ENCODE measurements at regions not wholly inside any gene's neighbourhood (a gene's known extent, or its start where the extent isn't known, plus 50 kb on each side); places are given as distances from the start of the nearest gene placed in this dataset.
A peak's percentile ranks its signal among the peaks of the same experiment; 100 is the strongest.

DNA sequence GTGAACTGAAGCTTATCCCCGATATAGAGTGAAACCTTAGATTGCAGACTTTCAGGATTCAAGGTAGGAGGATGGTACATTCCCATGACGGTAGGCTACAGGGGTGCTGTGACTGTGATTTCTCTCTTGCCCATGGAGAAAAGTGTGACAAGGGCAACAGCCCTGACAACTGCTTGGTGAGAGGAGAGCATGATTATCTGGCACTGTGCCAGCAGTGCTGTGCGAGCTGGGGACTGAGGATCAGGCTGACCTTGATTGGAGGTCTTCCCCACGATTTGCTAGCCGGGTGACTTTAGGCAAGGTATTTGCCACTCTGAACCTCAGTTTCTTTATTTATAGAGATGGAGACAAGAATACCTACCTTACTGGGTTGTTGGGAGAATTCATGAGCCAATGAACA is 229.5 kb downstream of the PTEN start:
- Mint-ChIP-seq H3K4me1 (peaks cover 30% of the 10 kb centered on the region), H3K27ac (peak overlapping the region; percentile 10)

GRCh38 chr10:88094795-88095194 is 231.4 kb downstream of the PTEN start:
- POLR2A ChIA-PET = no interaction called here
- Mint-ChIP-seq H3K27ac (no peak overlapping the region), H3K9me3 (no peaks in the 10 kb centered on the region), H3K36me3 (peaks cover 11% of the 10 kb centered on the region), H3K4me3 (no peak overlapping the region), H3K27me3 (peaks cover 27% of the 10 kb centered on the region), H3K4me1 (peaks cover 29% of the 10 kb centered on the region)
- ATAC-seq (ENCODE audit: low read depth) = no peak
- no peak for DNase-seq

More for the DNA sequence above, 229.5 kb downstream of the PTEN start:
- ATAC-seq (ENCODE audit: low read depth) = no peak
- Mint-ChIP-seq H3K9me3 (no peaks in the 10 kb centered on the region), H3K36me3 (peaks cover 11% of the 10 kb centered on the region), H3K27me3 (peaks cover 22% of the 10 kb centered on the region), H3K4me3 (no peak overlapping the region)
- POLR2A ChIA-PET = interaction anchor here (0.5 to 0.8 kb wide), 2 partner anchors 23 to 230 kb away, joined by 3 read pairs; no protein-coding TSS in a partner anchor
- DNase-seq = no peak

DNA sequence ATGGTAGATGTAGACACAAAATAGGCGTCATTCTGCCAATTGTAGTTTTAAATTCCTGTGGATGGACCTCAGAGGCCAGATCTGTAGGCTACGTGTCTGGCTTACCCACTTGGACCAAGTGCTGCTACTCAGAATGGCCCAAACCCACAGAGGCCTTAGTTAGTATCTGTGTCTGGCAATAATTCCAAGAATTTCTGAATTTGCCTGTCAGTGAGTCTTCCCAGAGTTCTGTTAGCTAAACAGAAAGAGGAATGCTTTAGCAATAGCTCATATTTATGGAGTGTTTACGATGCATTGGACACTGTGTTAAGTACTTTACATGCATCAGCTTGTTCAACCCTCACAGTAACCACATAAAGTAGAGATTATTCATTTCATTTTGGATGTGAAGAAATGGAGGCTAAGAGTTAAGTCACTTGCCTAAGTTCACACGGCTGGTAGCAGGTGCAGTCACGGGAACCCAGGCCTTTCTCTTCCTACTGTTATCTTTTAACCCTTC is 231.8 kb downstream of the PTEN start:
- Mint-ChIP-seq H3K9me3 (no peaks in the 10 kb centered on the region), H3K4me1 (peaks cover 25% of the 10 kb centered on the region), H3K27ac (no peak overlapping the region), H3K27me3 (peaks cover 23% of the 10 kb centered on the region), H3K36me3 (peaks cover 6% of the 10 kb centered on the region), H3K4me3 (no peak overlapping the region)
- POLR2A ChIA-PET = no interaction called here
- DNase-seq = no peak
- no peak for ATAC-seq (ENCODE audit: low read depth)

DNA sequence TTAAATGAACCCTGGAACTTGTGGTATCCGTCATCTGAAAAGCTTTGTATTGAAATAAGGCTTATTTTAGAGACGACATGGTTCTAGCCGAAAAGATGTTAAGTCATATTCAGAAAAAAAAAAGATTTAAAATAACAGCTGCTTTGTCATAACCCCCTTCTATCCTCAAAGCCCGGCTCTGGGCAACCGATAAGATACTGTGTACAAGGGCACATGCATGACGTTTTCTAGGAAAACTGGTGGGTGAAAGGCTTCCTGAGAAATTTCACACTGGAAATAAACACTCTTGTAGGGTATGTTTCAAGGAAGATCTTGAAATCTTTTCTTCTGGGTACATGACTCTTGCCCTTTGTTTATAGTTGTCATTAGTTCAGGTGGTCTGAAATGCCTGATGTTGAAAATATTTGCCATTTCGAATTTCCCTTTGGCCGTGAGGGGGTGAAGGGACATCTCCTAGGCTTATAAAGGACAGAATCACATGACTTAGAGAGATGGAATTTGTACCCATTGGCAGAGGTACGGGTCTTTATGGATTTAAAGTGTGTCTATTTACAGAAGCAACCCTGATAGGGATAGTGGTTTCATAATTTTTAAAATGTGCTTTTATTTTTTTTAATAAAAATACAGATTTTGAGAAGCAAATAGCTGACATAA is 232.5 kb downstream of the PTEN start:
- ATAC-seq (ENCODE audit: low read depth) (no peak), DNase-seq (no peak)
- H3K9me3 Mint-ChIP-seq = no peaks in the 10 kb centered on the region
- peaks cover 19% of the 10 kb centered on the region for H3K4me1 Mint-ChIP-seq
- H3K27me3 Mint-ChIP-seq = peaks cover 23% of the 10 kb centered on the region
- POLR2A ChIA-PET = no interaction called here
- peaks cover 5% of the 10 kb centered on the region for H3K36me3 Mint-ChIP-seq
- H3K27ac Mint-ChIP-seq = no peak overlapping the region
- H3K4me3 Mint-ChIP-seq = no peak overlapping the region

- Mint-ChIP-seq H3K9me3 (no peaks in the 10 kb centered on the region), H3K27ac (no peak overlapping the region), H3K4me3 (no peak overlapping the region), H3K27me3 (peaks cover 23% of the 10 kb centered on the region), H3K36me3 (peaks cover 2% of the 10 kb centered on the region), H3K4me1 (peaks cover 8% of the 10 kb centered on the region)
- DNase-seq (no peak), ATAC-seq (ENCODE audit: low read depth) (no peak)
- POLR2A ChIA-PET = no interaction called here
Observed at GRCh38 chr10:88097092-88097516, 233.7 kb downstream of the PTEN start.

DNA sequence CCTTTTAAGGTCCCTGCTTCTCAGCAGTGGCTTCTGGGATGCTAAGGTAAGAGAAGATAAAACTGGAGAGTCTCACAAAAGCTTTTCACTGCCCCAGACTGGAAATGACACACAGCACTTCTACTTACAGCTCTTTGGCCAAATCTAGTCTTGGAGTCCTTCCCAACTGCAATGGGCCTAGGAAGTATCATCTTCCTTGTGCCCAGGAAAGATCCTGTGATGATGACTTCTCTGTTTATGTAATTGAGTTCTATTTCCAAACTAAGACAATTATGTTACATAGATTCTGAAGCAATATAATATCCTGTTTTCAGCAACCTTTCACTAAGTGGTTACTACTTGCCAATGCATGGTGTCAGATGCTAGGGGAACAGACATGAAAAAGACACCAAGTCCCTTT is 234.1 kb downstream of the PTEN start:
- DNase-seq (no peak), ATAC-seq (ENCODE audit: low read depth) (no peak)
- H3K36me3 Mint-ChIP-seq = peaks cover 2% of the 10 kb centered on the region
- POLR2A ChIA-PET = no interaction called here
- H3K27me3 Mint-ChIP-seq = peaks cover 22% of the 10 kb centered on the region
- no peak overlapping the region for H3K27ac Mint-ChIP-seq
- H3K9me3 Mint-ChIP-seq = no peaks in the 10 kb centered on the region
- H3K4me1 Mint-ChIP-seq = peaks cover 6% of the 10 kb centered on the region
- H3K4me3 Mint-ChIP-seq = no peak overlapping the region

DNA sequence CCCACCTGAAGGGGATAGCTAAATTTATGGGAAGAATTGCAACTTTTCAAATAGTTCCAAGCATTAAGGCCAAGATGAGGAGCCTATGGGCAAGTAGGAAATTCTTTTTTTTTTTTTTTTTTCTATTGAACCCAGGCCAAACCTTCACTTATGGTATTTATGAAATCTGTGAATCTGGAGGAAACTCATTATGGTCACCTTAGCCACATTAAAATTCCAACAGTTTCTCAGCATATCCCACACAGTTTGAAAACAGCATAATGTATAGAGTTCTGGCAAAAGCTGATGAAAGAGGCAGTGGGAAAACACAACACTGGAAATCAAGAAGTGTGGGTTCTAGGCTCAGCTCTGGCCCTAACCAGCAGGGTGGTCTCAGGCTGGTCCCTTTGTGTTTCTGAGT is 236.9 kb downstream of the PTEN start:
- Mint-ChIP-seq H3K9me3 (no peaks in the 10 kb centered on the region), H3K36me3 (no peaks in the 10 kb centered on the region), H3K27ac (no peak overlapping the region), H3K27me3 (peaks cover 17% of the 10 kb centered on the region), H3K4me1 (peaks cover 2% of the 10 kb centered on the region), H3K4me3 (no peak overlapping the region)
- DNase-seq (no peak), ATAC-seq (ENCODE audit: low read depth) (no peak)
- POLR2A ChIA-PET = no interaction called here

DNA sequence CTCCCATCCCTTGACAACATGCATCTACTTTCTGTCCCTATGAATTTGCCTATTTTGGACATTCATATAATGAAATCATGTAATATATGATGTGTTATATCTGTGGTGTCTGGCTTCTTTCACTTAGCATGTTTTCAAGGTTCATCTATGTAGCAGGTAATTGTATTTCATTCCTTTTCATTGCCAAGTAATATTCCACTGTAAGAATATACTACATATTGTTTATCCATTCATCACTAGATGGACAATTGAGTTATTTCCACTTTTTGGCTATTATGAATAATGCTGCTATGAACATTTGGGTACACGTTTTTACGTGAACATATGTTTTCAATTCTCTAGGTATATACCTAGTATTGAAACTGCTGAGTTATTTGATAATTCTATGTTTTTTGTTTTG is 238.2 kb downstream of the PTEN start:
- Mint-ChIP-seq H3K27ac (no peak overlapping the region), H3K36me3 (no peaks in the 10 kb centered on the region), H3K4me3 (no peak overlapping the region), H3K27me3 (peaks cover 17% of the 10 kb centered on the region), H3K9me3 (no peaks in the 10 kb centered on the region), H3K4me1 (peaks cover 2% of the 10 kb centered on the region)
- ATAC-seq (ENCODE audit: low read depth) (no peak), DNase-seq (no peak)
- POLR2A ChIA-PET = no interaction called here

DNA sequence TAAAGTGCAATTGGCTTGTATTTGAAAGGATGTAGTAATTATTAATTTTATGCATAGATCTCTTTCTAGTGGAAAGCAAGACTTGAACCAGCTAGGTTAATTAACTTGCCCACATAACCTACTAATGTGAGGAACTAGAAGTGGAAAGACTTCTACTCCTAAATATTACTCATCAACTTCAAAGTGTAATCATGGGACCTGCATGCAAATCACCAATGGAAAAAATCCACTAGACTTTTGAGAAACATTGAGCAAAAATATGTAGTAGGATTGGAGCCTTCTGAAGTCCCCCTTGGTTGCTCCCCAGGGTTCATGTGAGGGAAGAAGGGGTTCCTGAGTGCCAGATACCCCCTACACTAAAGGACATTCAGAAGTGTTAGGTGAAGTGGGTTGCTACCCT is 240.2 kb downstream of the PTEN start:
- POLR2A ChIA-PET = no interaction called here
- H3K9me3 Mint-ChIP-seq = peaks cover 2% of the 10 kb centered on the region
- DNase-seq (no peak), ATAC-seq (ENCODE audit: low read depth) (no peak)
- peaks cover 2% of the 10 kb centered on the region for H3K36me3 Mint-ChIP-seq
- peaks cover 11% of the 10 kb centered on the region for H3K4me1 Mint-ChIP-seq
- no peak overlapping the region for H3K27ac Mint-ChIP-seq
- peaks cover 12% of the 10 kb centered on the region for H3K27me3 Mint-ChIP-seq
- no peak overlapping the region for H3K4me3 Mint-ChIP-seq

- H3K27ac Mint-ChIP-seq = no peak overlapping the region
- ATAC-seq (ENCODE audit: low read depth) (no peak), DNase-seq (no peak)
- H3K36me3 Mint-ChIP-seq = peaks cover 2% of the 10 kb centered on the region
- H3K27me3 Mint-ChIP-seq = peaks cover 7% of the 10 kb centered on the region
- POLR2A ChIA-PET = no interaction called here
- H3K9me3 Mint-ChIP-seq = peaks cover 2% of the 10 kb centered on the region
- peaks cover 11% of the 10 kb centered on the region for H3K4me1 Mint-ChIP-seq
- H3K4me3 Mint-ChIP-seq = no peak overlapping the region
Observed at GRCh38 chr10:88104223-88104622, 240.8 kb downstream of the PTEN start.

GRCh38 chr10:88106366-88106765 is 242.9 kb downstream of the PTEN start:
- H3K36me3 Mint-ChIP-seq = peaks cover 2% of the 10 kb centered on the region
- POLR2A ChIA-PET = no interaction called here
- peaks cover 4% of the 10 kb centered on the region for H3K27me3 Mint-ChIP-seq
- ATAC-seq (ENCODE audit: low read depth) = no peak
- H3K4me1 Mint-ChIP-seq = peaks cover 11% of the 10 kb centered on the region
- H3K9me3 Mint-ChIP-seq = peaks cover 2% of the 10 kb centered on the region
- no peak overlapping the region for H3K4me3 Mint-ChIP-seq
- H3K27ac Mint-ChIP-seq = no peak overlapping the region
- DNase-seq = no peak

- Mint-ChIP-seq H3K4me3 (no peak overlapping the region), H3K27me3 (peaks cover 4% of the 10 kb centered on the region), H3K9me3 (peaks cover 2% of the 10 kb centered on the region), H3K36me3 (peaks cover 2% of the 10 kb centered on the region), H3K4me1 (peaks cover 11% of the 10 kb centered on the region), H3K27ac (peak overlapping the region; percentile 27)
- POLR2A ChIA-PET = no interaction called here
- DNase-seq = no peak
- ATAC-seq (ENCODE audit: low read depth) = no peak
Observed at GRCh38 chr10:88107296-88108097, 244.1 kb downstream of the PTEN start.

DNA sequence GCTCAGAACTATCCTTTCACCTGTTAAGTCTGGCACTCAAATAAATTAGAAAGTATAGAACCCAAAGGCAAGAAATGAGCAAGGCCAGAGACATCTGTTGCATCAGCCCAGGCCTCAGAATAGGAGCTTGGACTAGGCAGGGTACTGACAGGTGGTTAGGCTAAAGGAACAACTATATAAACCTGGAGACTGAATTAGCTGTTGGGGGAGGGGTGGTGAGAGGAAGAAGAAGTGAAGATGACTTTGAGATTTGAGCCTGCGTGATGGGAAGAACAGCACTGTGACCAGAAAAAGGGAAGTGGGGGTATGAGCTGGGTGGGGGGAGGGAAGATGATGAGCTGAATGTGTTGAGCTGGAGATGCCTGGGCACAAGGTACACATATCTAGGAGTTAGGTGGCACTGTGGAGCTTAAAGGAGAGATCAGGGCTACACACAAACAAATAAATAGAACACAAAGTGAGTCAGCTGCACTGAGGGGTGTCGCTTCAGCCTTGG is 244.7 kb downstream of the PTEN start:
- ATAC-seq (ENCODE audit: low read depth) (no peak), DNase-seq (no peak)
- Mint-ChIP-seq H3K27ac (peak overlapping the region; percentile 27), H3K9me3 (peaks cover 2% of the 10 kb centered on the region), H3K4me3 (no peak overlapping the region), H3K27me3 (peaks cover 4% of the 10 kb centered on the region), H3K4me1 (peaks cover 11% of the 10 kb centered on the region), H3K36me3 (peaks cover 2% of the 10 kb centered on the region)
- POLR2A ChIA-PET = interaction anchor here (0.6 kb wide), 1 partner anchor 45 kb away, joined by 4 read pairs; no protein-coding TSS in a partner anchor

DNA sequence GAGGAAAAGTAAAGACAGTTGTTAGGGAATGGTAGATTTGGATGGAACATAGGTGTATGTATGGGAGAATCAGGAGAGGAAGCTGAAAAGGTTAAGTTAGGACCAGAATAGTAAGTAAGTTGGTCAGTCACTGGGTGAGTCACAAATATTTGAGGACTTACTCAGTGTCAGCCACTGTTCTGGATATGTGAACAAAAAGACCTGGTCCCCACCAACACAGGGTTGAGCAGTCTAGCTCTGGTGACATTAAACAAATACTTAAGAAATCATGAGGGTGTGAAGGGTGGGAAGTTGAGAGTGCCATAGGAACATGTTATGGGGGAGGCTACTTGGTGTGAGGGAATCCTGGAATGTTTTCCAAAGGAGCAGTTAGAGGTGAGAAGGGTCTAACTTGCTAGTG is 246.9 kb downstream of the PTEN start:
- H3K27ac Mint-ChIP-seq = no peak overlapping the region
- POLR2A ChIA-PET = no interaction called here
- ATAC-seq (ENCODE audit: low read depth) (no peak), DNase-seq (no peak)
- peaks cover 2% of the 10 kb centered on the region for H3K36me3 Mint-ChIP-seq
- H3K27me3 Mint-ChIP-seq = peaks cover 2% of the 10 kb centered on the region
- no peak overlapping the region for H3K4me3 Mint-ChIP-seq
- H3K4me1 Mint-ChIP-seq = peaks cover 20% of the 10 kb centered on the region
- H3K9me3 Mint-ChIP-seq = peaks cover 2% of the 10 kb centered on the region
